DMS79 treated with DMSO at 0.1 percent for 48 hours (cell line): ENCODE measurements at regions not wholly inside any gene's neighbourhood (a gene's known extent, or its start where the extent isn't known, plus 50 kb on each side); places are given as distances from the start of the nearest gene placed in this dataset.

Source experiments
- DNase-seq: peaks from one replicate; lab custom pipeline; 2025; lab: John Stamatoyannopoulos, UW

GRCh38 chr7:98040626-98041360, 50.8 kb upstream of the OCM2 start:
- no peak for DNase-seq

- DNase-seq: no peak
Observed at GRCh38 chr7:98046816-98047215, 56.8 kb upstream of the OCM2 start.

DNA sequence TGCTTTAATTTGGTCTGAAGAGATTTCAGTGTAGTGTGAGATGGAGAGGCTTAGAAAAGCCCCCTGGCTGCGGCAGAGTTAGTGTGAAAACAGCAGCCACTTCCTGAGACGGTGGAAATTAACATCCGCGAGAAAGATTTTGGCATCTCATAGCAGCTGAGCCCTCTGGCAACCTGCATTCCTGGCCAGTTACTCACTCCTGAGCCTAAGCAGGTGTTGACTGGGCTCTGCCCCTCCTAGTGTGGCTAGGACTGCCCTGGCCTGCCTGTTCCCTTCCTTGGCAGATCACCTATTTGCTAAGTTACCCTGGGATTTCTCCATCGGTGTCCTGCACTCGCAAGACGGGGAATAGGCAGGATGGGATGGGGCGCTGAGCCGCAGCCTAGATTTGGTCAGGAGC, 57.6 kb upstream of the LMTK2 start:
- DNase-seq: no peak

DNA sequence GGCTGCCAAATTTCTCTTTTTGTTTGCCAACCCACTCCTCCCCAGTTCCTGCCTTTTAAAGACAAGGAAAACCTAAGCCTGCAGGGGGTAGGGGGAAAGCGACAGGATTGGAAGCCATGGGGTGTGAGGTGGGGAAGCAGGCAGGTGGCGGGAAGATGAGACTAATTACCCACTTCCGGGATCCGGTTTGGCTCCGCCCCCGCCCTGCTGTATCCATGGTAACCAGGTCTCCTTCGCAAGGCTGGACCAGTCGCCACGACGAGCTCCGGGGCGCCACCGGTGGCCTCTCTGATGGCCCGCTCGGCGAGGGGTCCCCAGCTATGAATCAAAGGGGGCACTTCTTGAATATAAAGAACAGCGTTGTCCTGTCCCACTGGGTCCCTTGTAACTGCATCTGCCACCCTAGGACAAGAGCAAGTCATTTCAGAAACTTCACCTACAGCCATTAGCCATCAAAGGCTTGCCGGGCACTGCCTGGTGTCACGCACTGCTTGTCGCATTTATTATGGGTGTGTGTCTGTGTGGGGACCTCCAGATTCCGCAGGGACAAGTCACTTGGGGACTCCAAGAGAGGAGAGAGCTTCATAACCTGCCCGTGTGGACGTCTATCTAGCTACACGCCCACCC, 55.4 kb upstream of the LMTK2 start:
- peak; percentile 75 for DNase-seq

GRCh38 chr7:98054585-98054984, 52.1 kb upstream of the LMTK2 start:
- DNase-seq: no peak

- DNase-seq: peak; percentile 74
Observed at GRCh38 chr7:98056580-98056979, 50.1 kb upstream of the LMTK2 start.
